ENCODE measurements at regions not wholly inside any gene's neighbourhood (a gene's known extent, or its start where the extent isn't known, plus 50 kb on each side); places are given as distances from the start of the nearest gene placed in this dataset.

DNA sequence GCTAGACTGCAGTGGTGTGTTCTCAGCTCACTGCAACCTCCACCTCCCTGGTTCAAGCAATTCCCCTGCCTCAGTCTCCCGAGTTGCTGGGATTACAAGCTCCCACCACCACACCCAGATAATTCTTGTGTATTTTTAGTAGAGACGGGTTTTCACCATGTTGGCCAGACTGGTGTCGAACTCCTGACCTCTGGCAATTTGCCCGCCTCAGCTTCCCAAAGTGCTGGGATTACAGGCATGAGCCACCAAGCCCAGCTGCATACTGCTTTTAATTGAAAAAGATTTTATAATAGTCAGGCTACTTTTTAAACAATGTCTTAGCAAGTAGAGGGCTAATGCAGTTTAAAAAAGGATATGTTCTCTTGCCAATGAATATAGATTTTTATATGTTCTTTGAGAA is 668.9 kb downstream of the SLC6A15 start:
- TF ChIP-seq, protein P1, sequence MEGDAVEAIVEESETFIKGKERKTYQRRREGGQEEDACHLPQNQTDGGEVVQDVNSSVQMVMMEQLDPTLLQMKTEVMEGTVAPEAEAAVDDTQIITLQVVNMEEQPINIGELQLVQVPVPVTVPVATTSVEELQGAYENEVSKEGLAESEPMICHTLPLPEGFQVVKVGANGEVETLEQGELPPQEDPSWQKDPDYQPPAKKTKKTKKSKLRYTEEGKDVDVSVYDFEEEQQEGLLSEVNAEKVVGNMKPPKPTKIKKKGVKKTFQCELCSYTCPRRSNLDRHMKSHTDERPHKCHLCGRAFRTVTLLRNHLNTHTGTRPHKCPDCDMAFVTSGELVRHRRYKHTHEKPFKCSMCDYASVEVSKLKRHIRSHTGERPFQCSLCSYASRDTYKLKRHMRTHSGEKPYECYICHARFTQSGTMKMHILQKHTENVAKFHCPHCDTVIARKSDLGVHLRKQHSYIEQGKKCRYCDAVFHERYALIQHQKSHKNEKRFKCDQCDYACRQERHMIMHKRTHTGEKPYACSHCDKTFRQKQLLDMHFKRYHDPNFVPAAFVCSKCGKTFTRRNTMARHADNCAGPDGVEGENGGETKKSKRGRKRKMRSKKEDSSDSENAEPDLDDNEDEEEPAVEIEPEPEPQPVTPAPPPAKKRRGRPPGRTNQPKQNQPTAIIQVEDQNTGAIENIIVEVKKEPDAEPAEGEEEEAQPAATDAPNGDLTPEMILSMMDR (IDR thresholded peaks at IDR 0.05), result no peak
- no peak for TF ChIP-seq POLR2A (IDR thresholded peaks at IDR 0.05)
